SU-DHL-6 (cell line): ENCODE measurements at regions not wholly inside any gene's neighbourhood (a gene's known extent, or its start where the extent isn't known, plus 50 kb on each side); places are given as distances from the start of the nearest gene placed in this dataset.

Experiments
- H2AFZ ChIP-seq: fragments of 200-600 bp; sonication (generic); 2 replicates; pipeline ENCODE4 v1.6.1; 2014; ENCODE audit warnings: low read depth, mild to moderate bottlenecking, moderate library complexity, mixed read lengths, antibody characterized with exemption, low read length; ENCODE audit not compliant: severe bottlenecking
- H3F3A ChIP-seq: fragments of 200-600 bp; shearing (Covaris generic); 2 replicates; pipeline ENCODE4 v1.6.0; 2016; ENCODE audit warnings: antibody characterized with exemption, mild to moderate bottlenecking; ENCODE audit not compliant: insufficient read depth
- H3K27ac ChIP-seq: fragments of 200-600 bp; sonication (generic); 2 replicates; pipeline ENCODE4 v1.5.1; 2016; ENCODE audit warnings: low read depth, mild to moderate bottlenecking, low read length, moderate library complexity, mixed read lengths
- H3K27me3 ChIP-seq: fragments of 200-600 bp; sonication (generic), shearing (Covaris generic); 2 replicates; pipeline ENCODE4 v1.6.0; 2014; ENCODE audit warnings: mild to moderate bottlenecking, low read length
- H3K36me3 ChIP-seq: fragments of 200-600 bp; sonication (generic); 2 replicates; pipeline ENCODE4 v1.6.1; 2014; ENCODE audit warnings: mild to moderate bottlenecking, low read length, mixed read lengths
- H3K4me2 ChIP-seq: fragments of 300-600, 200-600 bp; shearing (Covaris generic), sonication (generic); 2 replicates; pipeline ENCODE4 v1.6.0; 2014; ENCODE audit warnings: low read length, low read depth, mild to moderate bottlenecking; ENCODE audit not compliant: poor library complexity, severe bottlenecking
- H3K4me3 ChIP-seq: fragments of 200-600 bp; sonication (generic); 2 replicates; pipeline ENCODE4 v1.5.1; 2014; ENCODE audit warnings: antibody characterized with exemption, low read length, mild to moderate bottlenecking, mixed read lengths; ENCODE audit not compliant: insufficient read depth, poor library complexity, severe bottlenecking
- H3K79me2 ChIP-seq: fragments of 200-600 bp; sonication (generic); 2 replicates; pipeline ENCODE4 v1.6.1; 2014; ENCODE audit warnings: mild to moderate bottlenecking, low read length, moderate library complexity; ENCODE audit not compliant: insufficient read depth
- H3K9ac ChIP-seq: fragments of 200-600 bp; sonication (generic); 2 replicates; pipeline ENCODE4 v1.7.0; 2014; ENCODE audit warnings: mild to moderate bottlenecking, low read length
- H3K9me2 ChIP-seq: fragments of 200-600 bp; sonication (generic); replicated peaks from 2 replicates; pipeline ENCODE4 v1.6.1; 2014; ENCODE audit warnings: low read length; ENCODE audit not compliant: insufficient read depth
- H3K9me3 ChIP-seq: fragments of 200-600 bp; sonication (generic); 2 replicates; pipeline ENCODE4 v1.6.1; 2014; ENCODE audit warnings: low read length, mixed read lengths; ENCODE audit not compliant: insufficient read depth
- H4K20me1 ChIP-seq: fragments of 200-600 bp; sonication (generic); 2 replicates; pipeline ENCODE4 v1.6.1; 2014; ENCODE audit warnings: low read depth, mild to moderate bottlenecking, antibody characterized with exemption, low read length, moderate library complexity, mixed read lengths
- EZH2phosphoT487 ChIP-seq: fragments of 200-600 bp; sonication (generic), shearing (Covaris generic); conservative IDR thresholded peaks from 2 replicates; pipeline ENCODE4 v1.6.1; 2018; ENCODE audit warnings: mild to moderate bottlenecking, antibody characterized with exemption, low read length, moderate library complexity, mixed read lengths
- TF ChIP-seq, protein P1 (sequence below): fragments of 200-600 bp; sonication (generic); IDR thresholded peaks from one replicate; pipeline ENCODE4 v1.5.1; 2017; ENCODE audit warnings: antibody characterized with exemption, mild to moderate bottlenecking, low read length, moderate library complexity; ENCODE audit not compliant: insufficient read depth, poor library complexity, severe bottlenecking

DNA sequence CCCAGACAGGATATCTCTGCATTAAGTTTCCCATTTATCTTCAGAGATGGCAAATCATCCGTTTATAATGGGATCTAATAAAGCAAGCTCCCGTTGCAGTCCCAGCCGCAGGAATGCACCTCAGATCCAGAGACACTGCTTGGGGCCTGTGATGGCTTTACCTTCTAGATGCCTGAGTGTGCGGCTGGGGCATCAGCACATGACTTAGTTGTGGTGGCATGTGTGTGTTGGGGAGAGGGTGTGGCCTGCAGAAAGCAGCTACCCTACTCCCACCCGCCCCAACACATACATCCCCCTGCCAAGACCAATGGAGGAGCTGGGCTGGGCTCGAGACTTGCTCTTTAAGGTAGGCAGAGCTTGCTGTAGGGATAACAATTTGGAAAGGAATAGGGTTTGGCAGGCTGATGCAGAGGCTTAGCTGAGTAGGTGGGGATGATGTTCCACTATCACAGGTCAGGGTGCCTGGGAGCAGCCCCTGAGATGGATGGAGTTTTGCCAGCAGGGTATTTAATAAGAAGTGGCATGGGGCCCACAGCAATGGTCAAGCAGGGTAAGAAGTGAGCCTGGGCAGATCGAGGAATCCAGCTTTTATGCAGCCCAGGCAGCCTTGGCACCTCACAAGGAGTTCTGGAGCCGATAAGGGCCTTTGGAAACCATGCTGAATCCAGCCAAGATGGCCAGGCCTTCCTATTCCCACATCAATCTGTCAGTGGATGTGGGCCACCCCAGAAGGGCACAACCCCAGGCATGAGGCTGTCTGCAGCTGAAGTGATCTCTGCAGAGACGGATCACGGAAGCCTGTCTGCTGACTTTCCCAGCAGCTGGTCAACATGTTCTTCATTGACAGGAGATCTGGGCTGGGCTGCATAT, 601.3 kb downstream of the BUD13 start:
- TF ChIP-seq, protein P1, sequence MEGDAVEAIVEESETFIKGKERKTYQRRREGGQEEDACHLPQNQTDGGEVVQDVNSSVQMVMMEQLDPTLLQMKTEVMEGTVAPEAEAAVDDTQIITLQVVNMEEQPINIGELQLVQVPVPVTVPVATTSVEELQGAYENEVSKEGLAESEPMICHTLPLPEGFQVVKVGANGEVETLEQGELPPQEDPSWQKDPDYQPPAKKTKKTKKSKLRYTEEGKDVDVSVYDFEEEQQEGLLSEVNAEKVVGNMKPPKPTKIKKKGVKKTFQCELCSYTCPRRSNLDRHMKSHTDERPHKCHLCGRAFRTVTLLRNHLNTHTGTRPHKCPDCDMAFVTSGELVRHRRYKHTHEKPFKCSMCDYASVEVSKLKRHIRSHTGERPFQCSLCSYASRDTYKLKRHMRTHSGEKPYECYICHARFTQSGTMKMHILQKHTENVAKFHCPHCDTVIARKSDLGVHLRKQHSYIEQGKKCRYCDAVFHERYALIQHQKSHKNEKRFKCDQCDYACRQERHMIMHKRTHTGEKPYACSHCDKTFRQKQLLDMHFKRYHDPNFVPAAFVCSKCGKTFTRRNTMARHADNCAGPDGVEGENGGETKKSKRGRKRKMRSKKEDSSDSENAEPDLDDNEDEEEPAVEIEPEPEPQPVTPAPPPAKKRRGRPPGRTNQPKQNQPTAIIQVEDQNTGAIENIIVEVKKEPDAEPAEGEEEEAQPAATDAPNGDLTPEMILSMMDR: no peak
- no peak for TF ChIP-seq EZH2phosphoT487
- no peak overlapping the region for H3K9ac ChIP-seq
- no peaks in the 10 kb centered on the region for H3K79me2 ChIP-seq
- H3K27ac ChIP-seq: no peak overlapping the region
- no peaks in the 10 kb centered on the region for H3F3A ChIP-seq
- no peaks in the 10 kb centered on the region for H3K27me3 ChIP-seq
- H3K9me2 ChIP-seq: no peaks in the 10 kb centered on the region
- H3K9me3 ChIP-seq: no peaks in the 10 kb centered on the region
- H3K4me2 ChIP-seq: no peak overlapping the region
- no peaks in the 10 kb centered on the region for H3K36me3 ChIP-seq
- no peaks in the 10 kb centered on the region for H4K20me1 ChIP-seq
- no peak overlapping the region for H3K4me3 ChIP-seq
- no peak overlapping the region for H2AFZ ChIP-seq

DNA sequence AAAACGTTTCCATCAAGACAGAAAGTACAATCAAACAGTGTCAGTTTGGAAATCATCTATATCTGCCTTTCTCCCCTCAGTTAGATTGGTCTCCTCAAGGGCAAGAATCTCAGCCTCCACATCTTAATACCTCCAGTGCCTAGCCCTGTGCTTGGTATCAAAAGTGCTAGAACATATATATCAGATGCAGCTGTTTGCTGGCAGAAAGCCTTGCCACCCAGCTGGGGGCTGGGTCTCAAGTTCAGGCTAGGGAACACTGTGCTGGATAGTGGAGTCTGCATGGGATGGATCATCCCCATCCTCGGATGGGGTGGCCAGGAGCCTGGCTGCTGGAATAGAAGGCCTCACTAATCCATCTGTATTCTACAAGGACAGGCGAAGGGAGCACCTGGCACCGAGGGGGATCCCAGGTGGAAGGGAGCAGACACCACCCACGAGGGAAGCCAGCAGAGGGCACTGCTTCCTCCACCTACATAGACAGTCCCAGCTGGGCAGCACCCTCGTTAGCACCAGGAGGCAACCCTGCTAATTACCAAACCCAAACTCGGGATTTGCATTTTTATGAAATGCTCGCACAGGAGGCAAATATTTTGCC, 602.2 kb downstream of the BUD13 start:
- Histone ChIP-seq H3K4me3 (no peak overlapping the region), H3F3A (no peaks in the 10 kb centered on the region), H3K36me3 (no peaks in the 10 kb centered on the region), H3K9ac (no peak overlapping the region), H3K27ac (no peak overlapping the region), H3K9me2 (no peaks in the 10 kb centered on the region), H3K9me3 (no peaks in the 10 kb centered on the region), H3K4me2 (no peak overlapping the region), H3K79me2 (no peaks in the 10 kb centered on the region), H3K27me3 (no peaks in the 10 kb centered on the region), H4K20me1 (no peaks in the 10 kb centered on the region), H2AFZ (no peak overlapping the region)
- no peak for TF ChIP-seq EZH2phosphoT487
- TF ChIP-seq, protein P1: peak; percentile 24

DNA sequence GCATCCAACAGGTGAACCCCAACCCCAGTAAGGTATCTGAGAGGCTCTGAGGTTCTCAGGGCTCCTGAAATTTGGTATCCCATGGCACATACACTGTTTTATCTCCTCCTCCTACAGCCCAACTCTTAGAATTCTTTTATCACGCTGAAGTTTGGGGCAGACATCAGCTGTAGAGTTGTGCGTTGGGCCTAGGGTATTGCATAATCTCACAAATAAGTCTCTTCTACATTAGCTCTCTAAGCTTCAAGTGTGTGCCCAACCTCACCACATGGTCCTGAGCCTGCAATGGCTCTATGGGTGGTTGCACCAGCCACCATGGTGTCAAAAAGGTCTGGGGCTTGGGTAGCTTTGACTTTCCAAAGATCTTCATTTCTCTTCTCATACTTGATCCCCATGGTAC, 603.0 kb downstream of the BUD13 start:
- H4K20me1 ChIP-seq: no peaks in the 10 kb centered on the region
- H3K36me3 ChIP-seq: no peaks in the 10 kb centered on the region
- no peak for TF ChIP-seq EZH2phosphoT487
- TF ChIP-seq, protein P1: no peak
- no peak overlapping the region for H2AFZ ChIP-seq
- no peaks in the 10 kb centered on the region for H3F3A ChIP-seq
- H3K4me2 ChIP-seq: no peak overlapping the region
- H3K27me3 ChIP-seq: no peaks in the 10 kb centered on the region
- H3K9ac ChIP-seq: no peak overlapping the region
- H3K9me2 ChIP-seq: no peaks in the 10 kb centered on the region
- no peak overlapping the region for H3K4me3 ChIP-seq
- no peaks in the 10 kb centered on the region for H3K79me2 ChIP-seq
- no peak overlapping the region for H3K27ac ChIP-seq
- H3K9me3 ChIP-seq: no peaks in the 10 kb centered on the region
